ENCODE measurements at regions not wholly inside any gene's neighbourhood (a gene's known extent, or its start where the extent isn't known, plus 50 kb on each side); places are given as distances from the start of the nearest gene placed in this dataset.

DNA sequence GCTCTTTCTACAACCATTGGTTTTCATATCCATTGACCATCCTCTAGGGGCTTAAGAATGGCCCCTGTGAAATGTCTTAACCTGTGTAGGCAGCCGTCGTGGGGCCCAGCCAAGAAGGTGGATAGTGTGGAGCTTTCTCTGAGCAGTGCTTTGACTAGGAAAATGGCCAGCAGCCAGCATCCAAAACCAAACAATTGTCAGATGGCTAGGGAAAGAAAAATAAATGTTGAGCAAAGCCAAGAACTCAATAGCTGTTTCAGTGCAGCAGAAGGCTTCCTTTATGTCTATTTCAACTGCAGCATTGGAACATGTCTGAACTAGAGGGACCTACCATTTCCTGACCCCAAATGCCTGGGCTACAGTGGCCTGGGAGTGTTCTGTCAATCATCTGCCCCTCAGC is 374.9 kb downstream of the TLE4 start:
- H3K9me3 ChIP-seq (ENCODE audit: control insufficient read depth, insufficient read depth, low read length): no peaks in the 10 kb centered on the region
- H3K9me2 ChIP-seq (replicated peaks; ENCODE audit: control insufficient read depth, low read length): no peaks in the 10 kb centered on the region
- no peak overlapping the region for H3K4me3 ChIP-seq (ENCODE audit: low read length)

DNA sequence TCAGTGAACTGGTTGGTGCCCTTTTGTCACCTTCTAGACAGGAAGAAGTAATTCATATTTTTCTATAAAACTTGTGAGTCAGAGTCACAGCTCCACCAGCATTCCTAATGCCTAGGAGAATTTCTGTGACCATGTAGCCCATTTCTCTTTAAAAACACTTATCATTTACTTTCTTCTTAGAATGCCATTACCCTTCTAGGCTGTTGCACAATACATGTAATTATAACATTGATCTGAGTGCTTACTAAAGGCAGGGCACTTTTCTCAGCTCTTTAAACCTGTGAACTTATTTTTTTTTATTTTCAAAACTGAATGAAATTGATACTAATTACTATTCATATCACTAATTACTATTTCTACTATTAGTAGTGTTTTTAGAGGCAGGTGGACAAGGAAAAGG is 373.7 kb downstream of the TLE4 start:
- Histone ChIP-seq H3K79me2 (ENCODE audit: control insufficient read depth, low read length) (no peaks in the 10 kb centered on the region), H3K9me3 (ENCODE audit: control insufficient read depth, insufficient read depth, low read length) (no peaks in the 10 kb centered on the region), H4K20me1 (ENCODE audit: control insufficient read depth, insufficient read depth, low read depth, low read length) (no peaks in the 10 kb centered on the region), H3K4me2 (ENCODE audit: low read length) (no peak overlapping the region), H3K4me1 (ENCODE audit: control insufficient read depth, low read length) (no peaks in the 10 kb centered on the region), H3F3A (ENCODE audit: control insufficient read depth, insufficient read depth) (no peaks in the 10 kb centered on the region), H3K27ac (ENCODE audit: low read depth, low read length) (no peak overlapping the region), H3K4me3 (ENCODE audit: low read length) (no peak overlapping the region), H3K9me2 (replicated peaks; ENCODE audit: control insufficient read depth, low read length) (no peaks in the 10 kb centered on the region), H3K36me3 (ENCODE audit: control insufficient read depth, low read length) (no peaks in the 10 kb centered on the region), H3K27me3 (ENCODE audit: control insufficient read depth, low read length) (no peaks in the 10 kb centered on the region)
- TF ChIP-seq EZH2phosphoT487 (IDR thresholded peaks at IDR 0.05; ENCODE audit: borderline replicate concordance, low read length): no peak
- TF ChIP-seq, protein P1, sequence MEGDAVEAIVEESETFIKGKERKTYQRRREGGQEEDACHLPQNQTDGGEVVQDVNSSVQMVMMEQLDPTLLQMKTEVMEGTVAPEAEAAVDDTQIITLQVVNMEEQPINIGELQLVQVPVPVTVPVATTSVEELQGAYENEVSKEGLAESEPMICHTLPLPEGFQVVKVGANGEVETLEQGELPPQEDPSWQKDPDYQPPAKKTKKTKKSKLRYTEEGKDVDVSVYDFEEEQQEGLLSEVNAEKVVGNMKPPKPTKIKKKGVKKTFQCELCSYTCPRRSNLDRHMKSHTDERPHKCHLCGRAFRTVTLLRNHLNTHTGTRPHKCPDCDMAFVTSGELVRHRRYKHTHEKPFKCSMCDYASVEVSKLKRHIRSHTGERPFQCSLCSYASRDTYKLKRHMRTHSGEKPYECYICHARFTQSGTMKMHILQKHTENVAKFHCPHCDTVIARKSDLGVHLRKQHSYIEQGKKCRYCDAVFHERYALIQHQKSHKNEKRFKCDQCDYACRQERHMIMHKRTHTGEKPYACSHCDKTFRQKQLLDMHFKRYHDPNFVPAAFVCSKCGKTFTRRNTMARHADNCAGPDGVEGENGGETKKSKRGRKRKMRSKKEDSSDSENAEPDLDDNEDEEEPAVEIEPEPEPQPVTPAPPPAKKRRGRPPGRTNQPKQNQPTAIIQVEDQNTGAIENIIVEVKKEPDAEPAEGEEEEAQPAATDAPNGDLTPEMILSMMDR (IDR thresholded peaks at IDR 0.05; ENCODE audit: low read depth, low read length, poor library complexity, severe bottlenecking): no peak

More for the DNA sequence above, 374.9 kb downstream of the TLE4 start:
- no peaks in the 10 kb centered on the region for H3K4me1 ChIP-seq (ENCODE audit: control insufficient read depth, low read length)
- H3K4me2 ChIP-seq (ENCODE audit: low read length): no peak overlapping the region
- no peak overlapping the region for H3K27ac ChIP-seq (ENCODE audit: low read depth, low read length)
- no peak for TF ChIP-seq EZH2phosphoT487 (IDR thresholded peaks at IDR 0.05; ENCODE audit: borderline replicate concordance, low read length)
- TF ChIP-seq, protein P1 (IDR thresholded peaks at IDR 0.05; ENCODE audit: low read depth, low read length, poor library complexity, severe bottlenecking): no peak
- H3K27me3 ChIP-seq (ENCODE audit: control insufficient read depth, low read length): no peaks in the 10 kb centered on the region
- no peaks in the 10 kb centered on the region for H4K20me1 ChIP-seq (ENCODE audit: control insufficient read depth, insufficient read depth, low read depth, low read length)
- no peaks in the 10 kb centered on the region for H3F3A ChIP-seq (ENCODE audit: control insufficient read depth, insufficient read depth)
- H3K79me2 ChIP-seq (ENCODE audit: control insufficient read depth, low read length): no peaks in the 10 kb centered on the region
- no peaks in the 10 kb centered on the region for H3K36me3 ChIP-seq (ENCODE audit: control insufficient read depth, low read length)

DNA sequence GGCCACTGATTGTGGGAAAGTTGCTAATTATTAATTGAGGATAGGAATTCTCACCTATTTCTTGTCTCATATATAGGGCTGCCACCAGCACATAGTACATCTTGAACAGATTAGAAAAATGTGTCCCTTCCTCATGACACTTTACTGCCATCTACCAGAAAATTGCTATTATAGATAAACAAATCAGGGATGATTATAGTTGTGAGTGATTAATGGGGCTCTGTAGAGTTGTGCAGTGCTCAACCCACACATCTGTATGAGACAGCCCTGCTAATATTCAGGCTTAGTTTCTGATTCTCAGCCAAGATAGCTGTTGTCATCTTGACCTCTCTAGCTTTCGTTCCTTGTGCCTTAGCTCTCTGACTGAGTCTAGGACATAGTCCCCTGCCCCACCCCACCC is 373.3 kb downstream of the TLE4 start:
- no peak overlapping the region for H3K27ac ChIP-seq (ENCODE audit: low read depth, low read length)
- H3F3A ChIP-seq (ENCODE audit: control insufficient read depth, insufficient read depth): no peaks in the 10 kb centered on the region
- H3K9me3 ChIP-seq (ENCODE audit: control insufficient read depth, insufficient read depth, low read length): no peaks in the 10 kb centered on the region
- no peaks in the 10 kb centered on the region for H3K79me2 ChIP-seq (ENCODE audit: control insufficient read depth, low read length)
- H3K27me3 ChIP-seq (ENCODE audit: control insufficient read depth, low read length): no peaks in the 10 kb centered on the region
- no peaks in the 10 kb centered on the region for H4K20me1 ChIP-seq (ENCODE audit: control insufficient read depth, insufficient read depth, low read depth, low read length)
- H3K4me1 ChIP-seq (ENCODE audit: control insufficient read depth, low read length): no peaks in the 10 kb centered on the region
- H3K9me2 ChIP-seq (replicated peaks; ENCODE audit: control insufficient read depth, low read length): no peaks in the 10 kb centered on the region
- no peak overlapping the region for H3K4me3 ChIP-seq (ENCODE audit: low read length)
- TF ChIP-seq, protein P1 (IDR thresholded peaks at IDR 0.05; ENCODE audit: low read depth, low read length, poor library complexity, severe bottlenecking): no peak
- no peak for TF ChIP-seq EZH2phosphoT487 (IDR thresholded peaks at IDR 0.05; ENCODE audit: borderline replicate concordance, low read length)
- no peaks in the 10 kb centered on the region for H3K36me3 ChIP-seq (ENCODE audit: control insufficient read depth, low read length)
- H3K4me2 ChIP-seq (ENCODE audit: low read length): no peak overlapping the region

DNA sequence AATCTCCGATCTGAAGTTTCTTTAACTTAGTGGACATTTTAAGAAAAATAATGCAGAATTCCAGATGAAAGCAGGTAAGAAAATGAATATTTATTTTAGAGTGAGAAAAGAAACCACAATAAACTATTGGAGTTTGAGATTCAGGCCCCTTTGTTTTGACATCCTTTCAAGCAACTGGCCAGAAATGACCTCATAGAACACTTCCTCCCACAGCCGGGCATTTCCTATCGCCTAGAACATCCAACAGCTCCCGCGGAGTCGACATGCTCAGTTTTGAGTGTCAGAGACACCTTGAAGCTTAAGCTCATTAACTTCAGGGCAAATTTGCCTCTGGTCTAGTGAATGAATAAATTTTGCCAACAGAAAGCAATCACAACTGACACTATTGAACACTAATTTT is 369.2 kb downstream of the TLE4 start:
- Histone ChIP-seq H3K36me3 (ENCODE audit: control insufficient read depth, low read length) (no peaks in the 10 kb centered on the region), H3K4me2 (ENCODE audit: low read length) (no peak overlapping the region), H3K27ac (ENCODE audit: low read depth, low read length) (no peak overlapping the region), H3K79me2 (ENCODE audit: control insufficient read depth, low read length) (no peaks in the 10 kb centered on the region), H3K27me3 (ENCODE audit: control insufficient read depth, low read length) (no peaks in the 10 kb centered on the region), H3K9me3 (ENCODE audit: control insufficient read depth, insufficient read depth, low read length) (no peaks in the 10 kb centered on the region), H3F3A (ENCODE audit: control insufficient read depth, insufficient read depth) (no peaks in the 10 kb centered on the region), H3K9me2 (replicated peaks; ENCODE audit: control insufficient read depth, low read length) (no peaks in the 10 kb centered on the region), H3K4me3 (ENCODE audit: low read length) (no peak overlapping the region), H4K20me1 (ENCODE audit: control insufficient read depth, insufficient read depth, low read depth, low read length) (no peaks in the 10 kb centered on the region), H3K4me1 (ENCODE audit: control insufficient read depth, low read length) (no peaks in the 10 kb centered on the region)
- TF ChIP-seq EZH2phosphoT487 (IDR thresholded peaks at IDR 0.05; ENCODE audit: borderline replicate concordance, low read length): no peak
- TF ChIP-seq, protein P1 (IDR thresholded peaks at IDR 0.05; ENCODE audit: low read depth, low read length, poor library complexity, severe bottlenecking): no peak
